ENCODE measurements at regions not wholly inside any gene's neighbourhood (a gene's known extent, or its start where the extent isn't known, plus 50 kb on each side); places are given as distances from the start of the nearest gene placed in this dataset.
A peak's percentile ranks its signal among the peaks of the same experiment; 100 is the strongest.

DNA sequence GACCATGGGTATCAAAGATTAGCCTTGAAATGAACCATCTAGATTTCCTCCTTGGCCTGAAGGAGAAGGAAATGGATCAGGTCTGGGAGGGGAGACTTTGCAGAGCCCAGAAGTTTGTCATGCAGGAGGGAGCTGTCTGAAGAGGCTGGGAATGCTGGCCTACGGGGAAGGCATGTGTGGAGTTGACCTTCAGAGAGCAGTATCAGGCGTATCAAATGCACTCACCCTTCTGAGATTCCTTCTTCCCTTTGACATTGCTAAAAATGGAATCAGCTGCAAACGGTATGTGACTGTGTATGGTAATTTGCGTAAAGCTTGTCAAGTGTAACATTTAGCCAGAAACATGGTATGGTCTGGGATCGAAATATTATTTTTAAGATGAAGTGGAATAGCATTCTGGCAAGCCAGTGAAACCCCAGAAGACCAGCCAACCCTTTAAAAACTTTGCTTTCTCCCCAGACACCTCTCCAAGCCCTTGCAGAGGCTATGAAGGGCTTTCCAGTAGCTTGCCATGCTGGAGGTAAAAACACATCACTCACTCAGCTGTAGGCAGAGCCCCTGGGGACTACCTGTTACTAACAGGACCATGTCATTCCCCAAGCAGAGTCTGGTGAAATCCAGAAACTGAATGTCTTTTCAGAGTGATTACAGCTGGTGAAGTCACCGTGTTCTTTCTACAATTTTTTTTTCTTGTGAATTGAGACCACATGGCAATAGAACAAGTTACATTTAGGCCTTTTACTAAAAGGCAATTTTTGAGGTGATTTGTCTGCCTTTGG lies 174.7 kb upstream of the SLC24A5 start:
- DNase-seq, result no peak

DNA sequence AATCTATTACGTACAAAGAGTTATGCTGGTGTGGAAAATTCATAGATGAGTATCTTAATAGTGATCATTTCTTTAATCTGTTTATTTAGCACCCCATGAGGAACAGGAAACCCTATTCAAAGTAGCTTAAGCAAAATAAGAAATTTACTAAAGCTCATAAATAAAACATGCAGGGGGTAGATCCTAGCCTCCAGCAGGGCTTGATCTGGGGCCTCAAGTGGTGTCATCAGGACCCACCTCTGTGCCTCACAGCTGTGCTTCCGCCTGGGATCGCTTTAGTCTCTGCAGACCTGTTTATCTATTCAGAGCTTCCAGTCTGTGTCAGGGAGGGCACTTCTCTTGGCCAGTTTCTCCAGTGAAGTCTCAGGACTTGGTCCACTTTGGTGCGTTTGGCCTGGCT lies 171.0 kb upstream of the SLC24A5 start:
- no peak for DNase-seq

DNA sequence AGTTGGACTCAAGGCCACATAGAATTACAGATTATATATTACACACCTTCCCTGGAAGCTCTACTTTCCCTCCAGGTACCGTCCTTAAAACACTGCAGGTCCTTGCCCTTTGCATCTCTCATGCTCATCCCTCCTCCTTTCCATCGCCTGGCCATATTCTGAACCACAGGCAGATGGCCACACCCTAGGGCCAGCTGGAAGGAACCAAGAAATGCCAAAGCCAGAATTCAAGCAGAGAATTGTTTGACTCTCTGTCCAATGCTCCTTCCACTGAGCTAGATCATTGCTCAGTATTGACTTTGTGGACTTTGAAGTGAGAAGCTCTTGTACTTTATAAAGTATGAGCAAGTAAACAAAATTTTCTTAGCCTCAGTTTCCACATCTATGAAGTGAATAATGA lies 170.3 kb upstream of the SLC24A5 start:
- no peak for DNase-seq

DNA sequence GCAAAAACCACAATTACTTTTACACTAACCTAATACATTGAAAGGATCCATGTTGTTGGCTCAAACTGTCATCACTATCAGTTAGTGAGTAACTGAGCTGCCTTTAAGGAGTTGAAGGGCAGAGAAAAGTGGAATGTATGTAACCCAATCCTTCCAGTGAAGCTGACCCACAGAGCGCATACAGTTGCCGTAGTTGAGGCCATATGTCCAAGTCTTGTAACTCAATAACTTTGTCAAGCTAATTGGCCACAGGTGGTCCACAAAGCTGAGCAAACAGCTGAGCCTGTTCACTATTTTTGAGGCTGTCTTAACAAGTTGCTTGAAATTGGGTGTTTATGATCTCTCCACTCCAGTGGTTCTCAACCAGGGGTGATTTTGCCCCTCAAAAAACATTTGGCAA lies 169.0 kb upstream of the SLC24A5 start:
- DNase-seq, result no peak

DNA sequence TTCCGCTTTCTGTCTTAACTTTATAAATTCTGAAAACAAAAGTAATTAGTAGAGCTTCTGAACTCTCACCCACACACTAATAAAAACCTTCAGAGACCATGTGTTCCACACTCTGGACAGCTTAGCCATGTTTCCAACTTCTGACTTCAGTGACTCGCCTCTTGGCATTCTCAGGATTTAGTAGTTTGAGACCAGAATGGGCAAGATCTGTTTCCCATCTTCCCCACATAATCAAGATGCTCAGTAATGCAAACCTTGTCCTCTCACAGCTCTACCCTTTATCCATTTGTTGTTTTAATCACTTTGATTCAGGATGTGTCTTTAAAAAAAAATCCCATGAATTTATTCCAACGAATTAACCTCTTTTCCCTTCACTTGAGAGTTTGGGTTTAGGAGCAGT lies 166.6 kb upstream of the SLC24A5 start:
- DNase-seq, result no peak

DNA sequence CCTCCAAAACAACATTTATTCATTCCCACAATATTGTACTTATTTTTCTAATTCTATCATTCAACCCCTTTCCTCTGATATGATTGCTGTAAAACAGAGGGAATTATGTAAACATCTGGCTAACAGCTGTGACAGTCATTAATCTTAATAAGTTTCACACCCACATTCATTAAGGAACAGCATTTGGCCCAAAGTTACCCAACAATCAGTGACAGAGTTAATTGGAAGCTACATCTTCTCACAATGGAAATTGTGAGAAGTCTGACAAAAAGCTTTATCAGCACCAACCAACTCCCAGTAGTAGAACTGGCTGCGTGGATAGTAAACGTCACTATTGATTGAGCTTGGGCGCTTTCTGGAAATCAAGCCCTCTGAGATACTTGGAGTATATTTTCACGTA lies 165.8 kb upstream of the SLC24A5 start:
- no peak for DNase-seq

DNA sequence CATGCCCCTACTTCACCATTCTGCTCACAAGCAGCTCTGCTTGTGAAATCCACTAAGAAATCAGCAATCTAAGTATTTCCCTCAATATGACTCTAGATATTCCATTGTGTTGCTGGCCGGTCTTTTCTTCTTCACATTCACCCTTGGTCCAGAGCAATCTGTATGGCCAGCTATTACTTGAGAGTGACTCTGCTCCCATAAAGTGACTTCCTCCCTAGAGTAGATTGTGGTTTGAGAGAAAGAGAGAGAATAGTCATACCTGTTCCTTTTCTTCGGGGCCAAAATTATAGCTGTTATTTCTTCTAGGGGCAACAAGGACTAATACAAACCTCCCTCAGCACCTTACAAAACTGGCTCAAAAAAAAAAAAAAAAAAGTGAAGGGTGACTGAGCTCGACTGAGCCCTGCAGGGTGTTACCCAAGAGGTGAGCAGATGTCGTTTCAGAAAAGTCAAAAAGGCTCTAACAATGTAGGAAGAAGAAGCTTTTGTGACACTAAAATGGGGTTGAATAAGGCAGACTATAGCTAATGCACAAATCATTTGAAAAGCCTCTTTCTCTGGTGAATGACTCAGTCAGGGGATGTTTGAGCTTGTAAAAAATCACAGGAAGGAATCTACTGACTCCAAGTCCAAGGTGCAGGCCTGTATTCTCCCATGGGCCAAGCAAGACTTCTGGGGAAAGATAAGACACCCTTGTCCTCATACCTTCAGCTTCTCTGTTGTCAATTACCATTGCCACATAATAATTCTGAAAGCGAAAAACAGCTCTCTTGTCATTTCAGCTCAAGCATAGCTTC lies 161.0 kb upstream of the SLC24A5 start:
- no peak for DNase-seq

DNA sequence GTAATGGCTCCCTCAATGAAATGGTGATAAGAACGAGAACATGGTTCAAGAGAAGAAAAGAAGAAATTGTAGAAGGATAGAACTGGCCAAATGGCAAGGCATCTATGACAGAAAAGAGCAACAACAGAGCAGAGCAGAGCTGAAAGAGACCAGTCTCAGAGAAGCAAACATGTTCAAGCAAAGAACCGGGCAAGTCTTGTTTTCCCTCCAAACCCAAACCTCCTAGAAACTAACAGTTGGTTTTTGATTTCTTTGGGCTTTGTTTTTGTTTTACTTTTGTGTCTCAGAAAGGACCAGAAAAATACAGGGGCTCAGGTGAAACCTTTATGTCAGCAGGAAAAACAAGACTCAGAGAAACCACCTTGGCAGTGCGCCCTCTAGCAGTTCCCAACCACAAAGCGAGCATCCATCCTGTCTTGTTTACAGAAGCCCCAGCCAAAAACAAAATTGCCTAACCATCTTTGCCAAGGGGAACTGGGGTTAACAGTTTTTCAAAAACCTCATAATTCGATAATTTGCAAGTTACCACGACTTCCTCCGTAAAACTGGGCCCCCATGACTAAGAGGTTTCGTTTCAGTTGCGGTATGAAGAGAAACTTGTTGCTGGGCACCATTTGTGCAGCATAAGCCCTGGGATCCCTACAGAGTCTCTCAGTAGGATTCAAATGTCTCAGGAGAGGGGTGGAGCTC lies 159.2 kb upstream of the SLC24A5 start:
- no peak for DNase-seq

DNA sequence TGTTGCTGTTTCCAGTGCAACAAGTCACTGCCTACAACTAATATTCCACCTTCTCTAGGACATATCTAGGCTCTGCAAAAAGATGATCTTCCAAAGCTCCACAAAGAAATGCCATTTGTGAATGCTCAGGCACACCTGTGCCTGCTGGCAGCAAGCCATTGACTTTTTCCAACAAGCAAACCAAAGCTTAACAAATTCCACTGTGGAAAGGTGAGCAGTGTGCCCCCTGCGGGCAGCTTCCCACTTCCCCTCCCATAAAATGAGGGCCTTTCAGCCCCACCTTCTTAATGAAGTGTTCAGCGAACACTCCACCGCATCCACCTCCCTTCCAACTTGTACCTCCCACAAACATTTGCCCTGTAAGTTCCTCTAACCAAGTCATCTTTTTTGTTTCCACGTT lies 157.5 kb upstream of the SLC24A5 start:
- DNase-seq, result no peak

DNA sequence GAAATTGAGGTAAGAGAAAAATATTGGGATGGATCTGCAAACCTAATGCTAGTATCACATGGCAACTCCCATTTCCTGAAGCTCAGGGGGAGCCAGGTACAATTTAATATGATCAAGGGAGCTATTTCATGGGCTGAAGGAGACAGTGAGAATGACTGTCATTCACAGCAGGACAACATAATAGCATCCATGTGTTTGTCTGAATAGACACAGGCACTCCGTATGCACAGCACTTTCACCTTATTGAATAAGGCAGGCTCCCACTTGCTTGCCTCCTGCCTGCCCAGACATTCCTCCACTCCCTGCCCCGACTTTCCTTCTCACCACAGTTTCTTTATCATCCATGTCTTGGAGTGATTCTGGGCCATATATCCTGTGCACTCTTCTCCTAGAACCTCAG lies 156.6 kb upstream of the SLC24A5 start:
- DNase-seq, result no peak

DNA sequence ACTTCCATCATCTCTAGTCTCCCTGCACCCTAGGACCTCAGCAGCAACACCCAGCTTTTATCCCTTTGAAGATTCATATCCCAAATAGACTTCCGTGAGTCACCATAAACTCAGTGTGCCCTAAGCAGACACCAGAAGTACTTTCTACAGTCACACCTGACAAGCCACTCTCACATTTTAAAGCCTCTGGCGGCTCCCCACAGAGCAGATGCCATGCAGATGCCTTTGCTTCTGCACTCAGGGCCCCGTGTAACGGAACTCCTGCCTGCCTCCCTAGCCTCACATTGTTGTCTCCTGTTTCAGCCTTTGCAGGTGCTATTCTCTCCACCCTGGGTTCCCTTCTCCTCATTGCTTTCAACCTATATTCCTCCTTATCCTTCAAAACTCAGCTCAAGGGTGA lies 155.5 kb upstream of the SLC24A5 start:
- DNase-seq, result no peak

DNA sequence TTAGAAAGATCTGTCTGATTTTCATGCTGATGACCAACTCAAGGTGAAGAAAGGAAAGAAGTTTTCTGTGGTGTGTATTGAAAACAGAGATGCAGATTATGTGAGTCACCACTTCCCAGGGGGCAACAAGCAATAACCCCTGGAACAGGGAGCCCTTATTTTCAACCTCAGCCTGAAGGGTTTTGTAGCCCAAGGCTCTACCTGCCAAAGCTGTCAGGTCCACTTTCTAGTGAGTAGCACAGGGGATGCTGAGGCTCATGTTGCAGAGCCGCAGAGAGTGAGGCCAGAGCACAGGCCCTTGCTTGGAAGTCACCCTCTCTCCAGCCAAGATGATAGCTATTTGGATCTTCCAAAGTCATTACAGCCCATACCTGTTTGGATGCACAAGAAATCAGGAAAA lies 152.2 kb upstream of the SLC24A5 start:
- DNase-seq, result no peak

DNA sequence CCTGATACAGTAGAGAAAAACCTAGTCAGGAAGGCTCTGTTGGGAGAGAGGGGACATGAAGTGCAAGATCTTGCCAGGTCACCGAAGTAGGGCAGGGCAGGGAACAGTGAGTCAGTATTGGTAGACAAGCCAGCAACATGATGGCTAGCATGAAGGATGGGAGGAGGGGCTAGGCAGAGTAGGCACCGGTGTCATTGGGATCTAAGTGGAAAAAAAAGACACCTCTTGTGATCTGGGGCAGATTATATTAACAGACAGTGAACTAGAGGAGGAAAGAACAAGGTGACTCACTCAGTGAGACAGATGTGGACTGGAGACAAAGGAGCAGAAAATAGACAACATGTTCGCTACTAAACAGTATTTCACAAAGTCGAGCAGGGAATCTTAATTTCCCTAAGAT lies 149.2 kb upstream of the SLC24A5 start:
- DNase-seq, result no peak

DNA sequence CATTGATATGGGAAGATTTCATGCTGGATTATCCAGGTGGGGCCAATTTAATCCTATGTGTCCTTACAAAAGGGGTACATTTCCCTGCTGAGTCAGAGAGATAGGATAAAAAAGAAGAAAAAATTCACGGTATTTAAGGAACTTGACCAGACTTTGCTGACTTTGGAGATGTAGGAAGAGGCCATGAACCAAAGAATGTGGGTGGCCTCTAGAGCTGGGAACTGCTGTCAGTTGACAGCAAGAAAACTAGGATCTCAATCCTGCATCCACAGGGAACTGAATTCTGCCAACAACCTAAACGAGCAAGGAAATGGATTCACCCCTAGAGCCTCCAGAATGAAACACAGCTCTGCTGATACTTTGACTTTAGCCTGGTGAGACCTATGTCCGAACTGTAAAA lies 148.1 kb upstream of the SLC24A5 start:
- DNase-seq, result no peak

DNA sequence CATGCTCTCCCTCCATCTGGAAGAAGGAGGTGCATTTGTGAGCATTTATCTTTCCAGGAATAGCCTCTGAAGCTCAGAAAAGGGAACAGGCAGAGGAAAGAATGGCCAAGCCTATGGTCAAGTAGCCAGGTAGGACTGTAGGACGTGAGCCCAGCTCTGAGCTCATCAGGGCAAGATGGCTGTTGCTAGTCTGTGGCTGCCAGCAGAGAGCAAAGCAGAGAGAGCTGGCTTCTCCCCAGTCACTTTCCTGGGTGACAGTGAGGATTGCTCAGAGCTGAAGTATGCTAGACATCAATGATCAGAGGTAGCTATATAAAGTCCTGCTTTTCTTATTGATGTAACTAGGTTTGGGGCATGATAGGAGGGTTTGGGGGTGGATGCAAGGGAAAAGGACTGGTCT lies 146.1 kb upstream of the SLC24A5 start:
- no peak for DNase-seq

DNA sequence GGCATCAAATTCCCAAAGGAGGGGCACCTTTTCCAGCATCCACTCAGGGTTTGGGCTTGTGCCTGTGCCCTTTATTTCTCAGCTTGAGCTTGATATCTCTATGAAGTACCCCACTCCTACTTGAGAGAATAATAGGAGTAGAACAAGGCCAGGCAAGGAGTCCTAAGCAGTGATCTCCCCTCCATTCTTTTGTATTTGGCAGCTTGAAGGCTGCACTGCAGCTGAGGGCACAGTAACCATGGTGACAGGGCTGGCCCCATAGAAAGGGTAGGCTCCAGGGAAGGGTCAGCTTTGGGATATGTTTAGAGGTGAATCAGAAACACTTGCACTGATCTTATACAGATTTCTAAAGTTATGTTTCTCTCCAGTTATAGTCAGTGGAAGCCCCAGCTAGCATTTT lies 145.4 kb upstream of the SLC24A5 start:
- DNase-seq, result no peak

DNA sequence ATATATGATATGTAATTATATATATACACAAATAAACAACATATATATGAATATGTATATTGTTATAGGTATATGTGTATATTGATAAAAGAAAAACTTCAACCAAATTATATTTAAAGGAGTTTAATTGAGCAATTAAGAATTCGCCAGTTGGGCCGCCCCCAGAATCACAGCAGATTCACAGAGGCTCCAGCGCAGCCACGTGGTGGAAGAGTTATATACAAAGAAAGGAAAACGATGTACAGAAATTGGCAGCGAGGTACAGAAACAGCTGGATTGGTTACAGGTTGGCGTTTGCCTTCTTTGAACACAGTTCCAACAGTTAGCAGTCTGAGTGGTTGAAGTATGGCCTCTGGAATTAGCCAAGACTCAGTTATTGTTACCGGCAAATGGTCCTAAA lies 137.3 kb upstream of the SLC24A5 start:
- DNase-seq, result no peak

DNA sequence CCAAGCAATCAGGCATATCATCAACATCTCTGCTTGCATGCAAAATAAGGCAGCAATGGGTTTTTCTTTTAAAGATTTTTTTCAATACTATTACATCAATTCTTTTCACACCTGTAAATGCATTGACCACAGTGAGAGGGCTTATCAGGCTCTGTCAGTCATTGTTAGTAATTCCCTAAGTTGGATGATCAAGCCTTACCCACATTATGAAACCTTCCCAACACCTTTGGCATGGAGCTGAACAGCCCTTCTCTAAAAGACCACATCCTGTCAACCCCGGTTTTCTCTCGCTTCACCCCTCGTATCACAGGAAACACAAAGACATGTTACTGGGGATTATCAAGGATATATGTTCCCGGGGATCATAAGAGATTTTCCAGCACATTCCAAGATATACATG lies 135.2 kb upstream of the SLC24A5 start:
- DNase-seq, result no peak

DNA sequence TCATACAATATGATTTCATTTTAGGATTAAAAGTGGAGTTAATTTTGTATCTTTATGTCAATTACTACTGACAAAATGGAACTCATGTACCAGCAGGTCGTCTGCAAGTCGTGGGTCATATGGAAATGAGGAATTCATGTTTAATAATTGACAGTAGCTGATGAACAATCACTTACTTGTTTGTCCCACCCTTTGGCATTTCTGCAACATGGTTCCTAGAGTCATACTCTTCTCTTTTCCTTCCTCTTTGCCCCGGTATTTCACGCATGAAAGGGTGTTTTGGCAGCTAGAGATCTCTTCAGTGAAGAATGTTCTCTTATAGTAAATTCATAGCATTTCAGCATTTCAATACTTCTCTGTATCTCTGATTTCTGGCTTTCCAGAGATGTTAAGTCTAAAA lies 133.3 kb upstream of the SLC24A5 start:
- DNase-seq, result no peak

DNA sequence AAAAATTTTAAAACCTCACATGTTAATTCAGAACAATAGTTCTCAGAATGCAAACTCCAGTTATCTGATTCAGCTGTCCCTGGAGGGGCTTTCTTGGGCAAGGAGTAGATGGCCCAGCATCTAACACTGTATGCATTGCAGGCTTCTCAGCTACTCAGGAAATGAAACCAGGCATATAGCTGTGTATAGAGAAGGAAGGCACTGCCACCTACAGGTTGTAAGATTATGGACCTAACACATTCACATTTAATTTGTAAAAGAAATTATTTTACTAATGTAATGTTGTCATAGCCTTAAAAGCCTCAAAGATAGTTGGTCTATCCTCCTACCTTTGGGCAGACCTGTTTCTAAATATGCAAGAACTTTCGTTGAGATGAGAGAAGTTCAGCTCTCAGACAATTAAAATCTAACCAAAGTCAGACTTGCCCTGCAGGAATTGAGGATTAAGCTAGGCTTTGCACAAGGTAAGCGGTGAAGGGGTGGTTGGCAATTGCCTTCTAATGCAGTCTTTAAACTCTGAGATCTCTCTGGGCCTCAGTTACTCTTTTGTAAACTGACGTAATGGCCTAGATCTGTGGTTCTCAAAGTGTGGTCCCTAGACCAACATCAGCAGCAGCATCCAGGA lies 132.8 kb upstream of the SLC24A5 start:
- peak; percentile 71 for DNase-seq

DNA sequence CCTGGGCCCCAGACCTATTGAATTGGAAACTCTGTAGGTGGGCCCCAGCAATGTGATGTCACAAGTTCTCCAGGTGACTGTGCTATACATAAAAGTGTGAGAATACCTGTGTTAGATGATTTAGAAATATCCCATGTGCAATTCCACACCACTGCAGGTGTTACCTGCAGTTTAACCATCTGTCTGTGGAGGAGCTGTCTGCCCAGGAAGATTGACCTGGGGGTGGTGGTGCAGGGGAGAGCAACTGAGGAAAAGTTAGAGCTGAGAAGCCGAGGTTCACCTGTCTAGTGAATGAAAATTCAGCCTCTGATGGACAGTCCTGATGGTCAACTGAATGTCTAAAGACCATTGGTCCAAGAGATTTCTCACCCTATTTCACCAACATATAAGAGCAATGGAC lies 132.2 kb upstream of the SLC24A5 start:
- no peak for DNase-seq

DNA sequence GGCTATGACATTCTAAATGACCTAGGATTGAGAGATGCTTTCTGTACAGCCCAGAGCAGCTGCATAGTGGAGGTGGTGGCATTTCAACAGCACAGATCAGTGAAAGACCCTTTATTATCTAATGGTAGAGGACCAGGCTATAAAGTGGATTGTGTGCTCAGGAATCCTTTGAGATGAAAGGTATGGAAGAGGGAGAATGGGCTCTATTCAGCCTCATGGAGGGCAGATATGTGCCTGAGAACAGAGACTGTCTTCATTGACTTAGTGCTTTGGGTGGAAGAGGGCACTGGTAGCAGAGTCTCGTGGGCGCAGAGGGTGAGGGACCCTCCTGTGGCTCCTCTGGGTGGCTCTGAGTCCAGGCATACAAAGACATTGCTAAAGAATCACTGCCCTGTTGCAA lies 130.0 kb upstream of the SLC24A5 start:
- no peak for DNase-seq

DNA sequence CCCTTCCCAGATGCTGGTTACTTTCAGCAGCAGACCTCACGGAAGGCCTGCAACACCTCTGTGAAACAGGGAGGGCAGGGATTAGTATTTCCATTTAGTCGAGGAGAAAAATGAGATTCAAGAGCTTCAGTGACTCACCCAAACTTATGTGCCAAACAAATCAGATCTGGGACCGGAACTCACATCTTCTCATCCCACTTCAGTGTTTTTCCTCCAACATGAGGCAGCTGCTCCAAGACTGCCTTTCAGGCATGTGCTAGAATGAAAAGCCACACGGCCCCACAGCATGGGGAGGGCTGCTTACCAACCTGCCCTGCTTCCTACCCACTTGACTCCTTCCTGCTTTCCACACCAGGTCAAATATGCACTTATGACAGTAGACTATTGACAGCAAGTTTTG lies 129.4 kb upstream of the SLC24A5 start:
- no peak for DNase-seq
